Thyroid gland (tissue), 4 donors: ENCODE measurements at regions not wholly inside any gene's neighbourhood (a gene's known extent, or its start where the extent isn't known, plus 50 kb on each side); places are given as distances from the start of the nearest gene placed in this dataset.

Experiments
- DNase-seq, 2 donors: peaks; one replicate each; pipeline ENCODE4 v3.0.0-alpha.2; 2019
- H3K27ac ChIP-seq, 3 donors: fragments of 200-600 bp; sonication (generic); 1 replicate in 2 of 3; 2 replicates in 1 of 3; pipeline ENCODE4 v1.5.1; 2016 to 2019; ENCODE audit warnings: mild to moderate bottlenecking in 1 of 3, moderate library complexity in 1 of 3
- H3K27me3 ChIP-seq: fragments of 200-600 bp; sonication (generic); one replicate; pipeline ENCODE4 v1.5.1; 2019
- H3K36me3 ChIP-seq, 2 donors: fragments of 200-600 bp; sonication (generic); one replicate each; pipeline ENCODE4 v1.5.1; 2016 to 2019
- H3K4me1 ChIP-seq, 2 donors: fragments of 200-600 bp; sonication (generic); one replicate each; pipeline ENCODE4 v1.5.1; 2017 to 2019
- H3K4me3 ChIP-seq, 3 donors: fragments of 200-600 bp; sonication (generic); replicated peaks in 1 of 3; 1 replicate in 2 of 3; 2 replicates in 1 of 3; pipeline ENCODE4 v1.5.1; 2016; ENCODE audit warnings: mild to moderate bottlenecking in 1 of 3
- H3K9me3 ChIP-seq: fragments of 200-600 bp; sonication (generic); one replicate; pipeline ENCODE4 v1.5.1; 2017
- CTCF ChIP-seq, 6 experiments: fragments of 200-600 bp in 3 of 6; fragments of 450-650 bp in 3 of 6; sonication (generic) in 3 of 6; IDR thresholded peaks; one replicate each; pipeline ENCODE4 v1.5.1; 2016 to 2019; ENCODE audit warnings: antibody characterized with exemption in 6 of 6, mild to moderate bottlenecking in 2 of 6, inconsistent platforms in 1 of 6, moderate library complexity in 1 of 6
- POLR2A ChIP-seq, 2 donors: fragments of 450-650 bp; IDR thresholded peaks; one replicate each; pipeline ENCODE4 v1.6.1; 2017; ENCODE audit warnings: antibody characterized with exemption in 2 of 2, mild to moderate bottlenecking in 2 of 2, moderate library complexity in 1 of 2
- WGBS, 2 donors: methylation state at CpG; one replicate each; pipeline ENCODE4 v1.1.5; 2017; 5-methylcytosine and 5-hydroxymethylcytosine counted together
- intact Hi-C: fragments of 100-400 bp; cut with DNase I; formaldehyde crosslinking; loops from one replicate; pipeline ENCODE4 v1.15.1; 2023

DNA sequence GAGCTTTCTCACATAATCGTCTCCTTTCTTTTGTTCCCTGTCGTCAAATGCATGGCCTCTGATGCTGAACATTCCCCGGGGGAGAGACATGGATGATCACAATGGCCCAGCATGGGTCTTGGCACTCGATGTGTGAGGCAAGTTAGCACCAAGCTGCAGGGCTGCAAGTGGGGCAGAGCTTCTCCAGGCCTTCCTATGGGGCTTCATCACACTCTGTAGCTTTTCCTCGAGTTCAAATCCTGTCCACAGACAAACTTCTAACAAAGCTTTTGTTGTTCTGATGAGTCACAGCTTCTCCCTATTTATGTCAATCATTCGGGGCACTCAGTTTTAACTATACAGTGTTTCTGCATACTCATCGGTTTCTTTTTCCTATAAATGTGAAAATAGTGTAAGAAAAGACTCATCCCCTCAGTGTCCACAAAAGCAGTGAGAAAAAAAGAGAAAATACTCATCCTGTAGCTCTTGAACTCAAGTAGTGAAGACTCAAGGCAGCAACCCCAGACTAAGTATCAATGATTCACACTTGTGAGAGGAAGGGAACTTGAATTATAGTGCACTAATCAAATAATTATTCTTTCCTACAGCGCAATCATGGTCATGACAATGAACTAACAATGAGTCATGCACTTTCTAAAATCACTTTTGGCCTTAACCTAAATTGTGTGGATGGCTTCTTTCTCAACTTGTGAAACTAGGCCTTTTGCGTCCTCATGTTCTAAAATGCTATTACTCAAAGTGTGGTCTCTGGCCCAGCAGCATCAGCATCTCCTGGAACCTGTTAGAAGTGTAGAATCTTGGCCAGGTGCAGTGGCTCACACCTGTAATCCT lies 68.4 kb upstream of the NOX3 start:
- no peak overlapping the region for H3K4me3 ChIP-seq
- H3K9me3 ChIP-seq, result no peaks in the 10 kb centered on the region
- H3K27me3 ChIP-seq, result no peaks in the 10 kb centered on the region
- intact Hi-C loops, result no loop called here
- DNase-seq, result no peak
- 58 to 59% methylated on average over 9 of the region's 9 CpGs for WGBS, 2 donors
- H3K27ac ChIP-seq, result no peak overlapping the region
- no peak for TF ChIP-seq POLR2A (IDR thresholded peaks at IDR 0.05)
- TF ChIP-seq CTCF (IDR thresholded peaks at IDR 0.05), result no peak
- H3K4me1 ChIP-seq, result no peaks in the 10 kb centered on the region
- H3K36me3 ChIP-seq, result no peaks in the 10 kb centered on the region

DNA sequence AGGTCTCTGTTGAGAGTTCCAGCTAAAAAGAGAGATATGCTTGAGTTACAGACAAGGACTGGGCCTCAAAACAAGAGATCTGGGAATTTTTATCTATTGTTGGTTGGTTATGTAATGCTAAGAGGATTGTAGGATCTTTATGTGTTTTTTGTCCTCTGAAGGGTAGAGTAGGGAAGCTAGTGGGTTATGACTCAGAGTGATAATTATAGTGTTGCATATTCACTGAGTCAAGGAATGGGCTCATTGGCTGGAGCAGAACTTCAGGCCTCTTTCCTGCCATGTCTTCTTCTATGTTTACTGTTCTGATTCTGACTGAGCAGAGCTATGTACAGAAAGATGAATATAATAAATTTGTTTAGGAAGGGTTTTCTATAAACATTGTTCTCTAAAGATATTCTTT lies 66.1 kb upstream of the NOX3 start:
- no peaks in the 10 kb centered on the region for H3K4me1 ChIP-seq
- intact Hi-C loops, result no loop called here
- no peaks in the 10 kb centered on the region for H3K9me3 ChIP-seq
- TF ChIP-seq CTCF (IDR thresholded peaks at IDR 0.05) (no peak), POLR2A (IDR thresholded peaks at IDR 0.05) (no peak)
- H3K4me3 ChIP-seq, result no peak overlapping the region
- no peaks in the 10 kb centered on the region for H3K27me3 ChIP-seq
- H3K27ac ChIP-seq, result no peak overlapping the region
- H3K36me3 ChIP-seq, result no peaks in the 10 kb centered on the region
- DNase-seq, result no peak

- WGBS, 2 donors, result 95 to 98% methylated on average over 2 of the region's 2 CpGs
- no peaks in the 10 kb centered on the region for H3K27me3 ChIP-seq
- no peak overlapping the region for H3K4me3 ChIP-seq
- no peak for TF ChIP-seq CTCF (IDR thresholded peaks at IDR 0.05)
- no peak for TF ChIP-seq POLR2A (IDR thresholded peaks at IDR 0.05)
- DNase-seq, result no peak
- H3K27ac ChIP-seq, result no peak overlapping the region
- intact Hi-C loops, result no loop called here
- no peaks in the 10 kb centered on the region for H3K36me3 ChIP-seq
- H3K9me3 ChIP-seq, result no peaks in the 10 kb centered on the region
- no peaks in the 10 kb centered on the region for H3K4me1 ChIP-seq
Observed at GRCh38 chr6:155520078-155520477, 64.4 kb upstream of the NOX3 start.

GRCh38 chr6:155519176-155519738 lies 63.6 kb upstream of the NOX3 start:
- Histone ChIP-seq H3K27me3 (no peaks in the 10 kb centered on the region), H3K9me3 (no peaks in the 10 kb centered on the region), H3K4me1 (no peaks in the 10 kb centered on the region), H3K4me3 (no peak overlapping the region), H3K36me3 (no peaks in the 10 kb centered on the region), H3K27ac (no peak overlapping the region)
- DNase-seq, result no peak
- TF ChIP-seq POLR2A (IDR thresholded peaks at IDR 0.05) (no peak), CTCF (IDR thresholded peaks at IDR 0.05) (no peak)
- intact Hi-C loops, result no loop called here
- 81% methylated on average over 1 of the region's 1 CpG for WGBS, 2 donors

DNA sequence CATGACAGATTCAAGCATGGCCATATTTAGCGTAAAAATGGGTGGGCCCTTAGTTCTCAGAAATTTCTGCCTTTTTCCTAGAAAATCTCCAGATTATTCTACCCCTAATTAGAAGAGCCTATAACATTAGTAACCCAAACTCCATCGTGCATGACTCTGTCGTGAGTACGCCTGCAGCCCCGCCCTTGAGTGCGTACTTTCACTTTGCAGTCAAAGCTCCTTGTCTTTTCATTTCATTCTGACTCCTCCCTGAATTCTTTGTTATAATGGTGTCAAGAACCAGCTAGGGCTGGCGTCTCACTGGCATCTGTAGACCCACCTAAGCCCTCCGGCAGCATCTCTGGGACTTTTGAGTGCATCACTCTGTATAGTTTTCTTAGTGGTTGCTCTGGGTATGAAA lies 61.7 kb upstream of the NOX3 start:
- Histone ChIP-seq H3K27ac (no peak overlapping the region), H3K9me3 (no peaks in the 10 kb centered on the region), H3K36me3 (no peaks in the 10 kb centered on the region), H3K4me1 (no peaks in the 10 kb centered on the region), H3K4me3 (no peak overlapping the region), H3K27me3 (no peaks in the 10 kb centered on the region)
- no peak for TF ChIP-seq POLR2A (IDR thresholded peaks at IDR 0.05)
- no peak for TF ChIP-seq CTCF (IDR thresholded peaks at IDR 0.05)
- 90 to 97% methylated on average over 8 of the region's 8 CpGs for WGBS, 2 donors
- DNase-seq, result no peak
- intact Hi-C loops, result no loop called here
